Activated naive CD4-positive, alpha-beta T cell treated with anti-CD3 and anti-CD28 coated beads, Interleukin-2, amount 50 U/mL, for 24 hours (primary cell): ENCODE measurements at regions not wholly inside any gene's neighbourhood (a gene's known extent, or its start where the extent isn't known, plus 50 kb on each side); places are given as distances from the start of the nearest gene placed in this dataset.

Experiments used
- H3K27ac Mint-ChIP-seq: one replicate; pipeline ENCODE4 v1.8.0; 2021; ENCODE audit warnings: mild to moderate bottlenecking, mixed read lengths
- H3K27me3 Mint-ChIP-seq: one replicate; pipeline ENCODE4 v1.8.0; 2021; ENCODE audit warnings: mixed read lengths
- H3K36me3 Mint-ChIP-seq: one replicate; pipeline ENCODE4 v1.8.0; 2021; ENCODE audit warnings: mixed read lengths
- H3K4me1 Mint-ChIP-seq: one replicate; pipeline ENCODE4 v1.8.0; 2021; ENCODE audit warnings: mixed read lengths
- H3K4me3 Mint-ChIP-seq: one replicate; pipeline ENCODE4 v1.8.0; 2021; ENCODE audit warnings: mild to moderate bottlenecking, mixed read lengths
- H3K9me3 Mint-ChIP-seq: one replicate; pipeline ENCODE4 v1.8.0; 2021; ENCODE audit warnings: mixed read lengths

DNA sequence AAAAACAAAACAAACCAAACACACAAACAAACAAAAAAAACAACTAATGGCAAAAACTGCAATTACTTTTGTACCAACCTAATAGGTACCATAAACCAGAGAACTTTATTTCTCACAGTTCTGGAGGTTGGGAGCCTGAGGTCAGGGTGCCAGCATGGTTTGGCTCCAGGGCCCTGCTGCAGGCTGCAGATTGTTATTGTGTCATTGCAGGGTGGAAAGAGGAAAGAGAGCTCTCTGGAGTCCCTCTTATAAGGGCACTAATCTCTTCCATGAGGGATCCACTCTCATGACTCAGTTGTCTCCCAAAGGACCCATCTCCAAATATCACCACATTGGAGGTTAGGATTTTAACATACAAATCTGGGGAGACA, 64.9 kb upstream of the CPEB4 start:
- no peak overlapping the region for H3K27ac Mint-ChIP-seq
- H3K4me3 Mint-ChIP-seq = no peak overlapping the region
- H3K4me1 Mint-ChIP-seq = peaks cover 10% of the 10 kb centered on the region
- peaks cover 6% of the 10 kb centered on the region for H3K9me3 Mint-ChIP-seq
- peaks cover 3% of the 10 kb centered on the region for H3K36me3 Mint-ChIP-seq
- H3K27me3 Mint-ChIP-seq = no peaks in the 10 kb centered on the region

DNA sequence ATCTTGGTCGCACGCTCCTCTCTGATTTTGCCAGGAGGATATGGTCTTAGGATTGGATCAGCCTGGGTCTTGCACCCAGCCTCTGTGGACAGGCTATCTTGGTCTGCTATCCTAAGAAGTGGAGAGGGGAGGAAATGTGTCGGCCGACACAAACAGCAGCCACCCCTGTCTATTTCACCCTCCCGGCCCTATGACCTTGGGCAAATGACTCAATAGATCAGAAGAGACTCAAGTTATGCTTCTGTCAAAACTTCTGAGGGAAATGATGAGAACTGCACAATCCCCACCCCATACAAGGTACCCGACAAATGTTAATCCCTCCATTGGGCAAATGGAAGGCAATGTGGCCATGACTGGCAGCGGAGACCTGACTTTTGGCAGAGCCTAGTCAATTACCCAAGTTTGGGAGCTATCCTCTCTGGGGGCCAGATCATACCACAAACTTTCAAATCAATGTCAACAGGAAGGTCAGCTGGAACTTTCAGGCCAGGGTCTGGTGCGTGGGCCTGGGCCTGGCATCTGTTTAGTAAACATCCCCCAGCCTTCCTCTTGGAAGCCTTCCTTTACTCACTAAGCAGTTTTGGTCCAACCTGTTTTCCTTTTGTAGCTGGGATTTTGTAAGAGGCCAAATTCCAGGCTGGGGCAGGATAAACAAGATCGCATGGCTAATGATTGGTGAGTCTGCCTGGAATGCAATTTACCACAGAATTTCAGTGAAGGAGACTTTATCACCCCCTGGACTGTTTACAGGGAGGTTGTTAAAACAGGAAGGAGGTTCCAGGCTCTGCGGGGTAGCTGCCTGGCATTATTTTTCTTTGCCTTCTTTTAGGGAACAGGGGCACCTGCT, 64.2 kb upstream of the CPEB4 start:
- Mint-ChIP-seq H3K27ac (no peak overlapping the region), H3K4me3 (no peak overlapping the region), H3K4me1 (peaks cover 10% of the 10 kb centered on the region), H3K27me3 (no peaks in the 10 kb centered on the region), H3K36me3 (peaks cover 2% of the 10 kb centered on the region), H3K9me3 (peaks cover 6% of the 10 kb centered on the region)

DNA sequence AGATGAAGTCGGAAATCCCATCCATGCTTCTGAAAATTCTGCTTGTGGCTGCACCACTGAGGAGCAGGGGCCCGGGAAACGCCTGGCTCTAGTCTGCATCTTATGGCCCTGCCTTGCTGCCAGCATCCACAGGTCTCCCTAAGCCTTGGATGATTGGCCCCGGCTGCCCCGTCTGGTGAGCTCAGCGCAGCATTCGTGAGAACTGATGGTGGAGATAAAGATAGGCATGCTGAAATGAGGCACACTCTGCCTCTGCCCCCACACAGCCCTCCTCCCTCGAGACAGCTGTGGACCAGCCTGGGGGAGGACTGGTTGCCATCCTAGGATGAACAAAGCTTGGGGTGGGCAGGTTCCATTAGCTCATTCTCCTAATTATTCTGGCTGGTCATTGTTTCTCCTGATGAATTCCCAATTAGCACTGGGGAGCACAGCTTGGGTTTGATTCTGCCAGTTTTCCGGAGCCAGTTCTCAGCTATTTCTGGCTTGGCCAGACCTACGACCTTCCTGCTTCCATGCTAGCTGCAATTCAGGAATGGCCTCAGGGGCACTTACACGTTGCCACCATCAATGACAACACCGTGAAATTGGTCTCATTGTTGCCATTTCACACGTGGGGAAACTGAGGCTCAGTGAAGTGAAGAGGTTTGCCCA, 62.8 kb upstream of the CPEB4 start:
- H3K27me3 Mint-ChIP-seq = no peaks in the 10 kb centered on the region
- no peak overlapping the region for H3K4me3 Mint-ChIP-seq
- peaks cover 6% of the 10 kb centered on the region for H3K9me3 Mint-ChIP-seq
- H3K27ac Mint-ChIP-seq = no peak overlapping the region
- H3K36me3 Mint-ChIP-seq = no peaks in the 10 kb centered on the region
- peaks cover 10% of the 10 kb centered on the region for H3K4me1 Mint-ChIP-seq

DNA sequence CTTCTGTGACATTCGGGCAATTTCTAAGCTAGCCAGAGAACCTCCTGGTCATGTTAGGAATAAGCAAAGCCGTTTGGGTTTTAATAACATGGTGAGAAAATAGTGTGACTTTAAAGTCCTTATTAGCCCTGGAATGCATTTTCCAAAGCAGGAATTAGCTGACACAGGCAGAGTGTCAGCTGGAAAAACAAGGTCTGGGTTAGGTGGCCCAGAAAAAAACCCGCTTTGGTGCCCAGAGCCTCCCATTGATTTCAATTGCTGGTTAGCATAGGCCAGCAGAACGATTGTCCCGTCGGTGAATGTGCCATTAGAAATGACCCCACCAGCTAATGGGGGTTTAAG, 62.1 kb upstream of the CPEB4 start:
- H3K27ac Mint-ChIP-seq = no peak overlapping the region
- no peaks in the 10 kb centered on the region for H3K36me3 Mint-ChIP-seq
- H3K27me3 Mint-ChIP-seq = no peaks in the 10 kb centered on the region
- H3K9me3 Mint-ChIP-seq = peaks cover 6% of the 10 kb centered on the region
- H3K4me3 Mint-ChIP-seq = no peak overlapping the region
- peaks cover 5% of the 10 kb centered on the region for H3K4me1 Mint-ChIP-seq

DNA sequence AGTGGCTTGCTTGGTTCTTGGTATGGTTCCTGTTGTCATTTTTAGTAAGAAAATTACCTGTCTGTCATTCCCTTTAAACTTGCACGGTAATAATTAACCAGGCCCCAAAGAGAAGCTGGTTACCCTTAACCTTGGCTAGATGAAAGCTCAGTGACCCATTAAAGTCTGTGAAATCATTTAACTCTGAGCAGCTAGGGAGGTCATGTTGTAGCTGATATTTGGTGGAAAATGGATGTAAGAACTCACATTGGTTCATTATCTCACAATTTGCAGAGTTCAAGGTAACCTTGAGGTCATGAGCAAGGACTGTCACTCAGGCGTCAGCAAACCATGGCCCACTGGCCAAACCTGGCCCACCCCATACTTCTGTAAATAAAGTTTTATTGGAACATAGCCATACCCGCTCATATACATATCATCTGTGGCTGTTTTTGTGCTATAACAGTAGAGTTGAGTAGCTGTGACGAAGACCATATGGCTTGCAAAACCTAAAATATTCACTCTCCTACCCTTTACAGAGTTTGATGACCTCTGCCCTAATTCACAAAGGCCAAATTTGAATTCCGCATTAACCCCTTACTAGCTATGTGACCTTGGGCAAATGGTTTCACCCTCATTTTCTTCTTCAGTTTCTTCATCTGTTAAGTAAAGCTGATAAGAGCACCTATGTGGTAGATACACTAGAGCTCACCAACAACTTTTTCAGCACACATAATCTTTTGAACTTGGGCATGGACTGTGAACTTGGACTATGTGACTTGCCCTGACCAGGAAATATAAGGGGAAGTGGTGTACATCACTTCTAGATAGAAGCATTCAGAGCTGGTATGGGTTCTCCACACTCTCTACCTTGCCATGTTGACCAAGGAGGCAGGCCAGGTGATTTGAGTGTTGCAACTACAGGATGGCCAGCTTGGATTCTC, 61.5 kb upstream of the CPEB4 start:
- Mint-ChIP-seq H3K27me3 (no peaks in the 10 kb centered on the region), H3K4me1 (no peaks in the 10 kb centered on the region), H3K36me3 (no peaks in the 10 kb centered on the region), H3K27ac (no peak overlapping the region), H3K9me3 (peaks cover 6% of the 10 kb centered on the region), H3K4me3 (no peak overlapping the region)

DNA sequence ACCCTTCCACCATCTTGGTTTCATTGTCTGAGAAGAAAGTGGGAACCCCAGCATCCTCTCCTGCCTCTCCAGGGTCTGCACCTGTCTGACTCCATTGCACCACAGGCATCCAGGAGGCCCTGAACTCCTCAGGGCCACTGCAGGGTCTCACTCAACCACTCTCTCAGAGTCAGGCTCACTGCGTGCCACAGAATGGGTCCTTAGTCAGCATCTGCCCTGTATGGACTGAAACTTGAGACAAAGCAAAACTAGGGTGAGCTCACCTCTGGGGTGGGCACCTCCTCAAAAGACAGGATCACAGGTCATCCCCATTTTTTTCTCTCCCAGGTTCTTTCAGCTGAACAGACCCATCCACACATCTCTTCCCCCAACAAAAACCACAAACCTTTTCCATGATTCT, 59.2 kb upstream of the CPEB4 start:
- H3K27ac Mint-ChIP-seq = no peak overlapping the region
- H3K4me3 Mint-ChIP-seq = no peak overlapping the region
- H3K9me3 Mint-ChIP-seq = peaks cover 6% of the 10 kb centered on the region
- no peaks in the 10 kb centered on the region for H3K4me1 Mint-ChIP-seq
- H3K27me3 Mint-ChIP-seq = no peaks in the 10 kb centered on the region
- H3K36me3 Mint-ChIP-seq = no peaks in the 10 kb centered on the region

DNA sequence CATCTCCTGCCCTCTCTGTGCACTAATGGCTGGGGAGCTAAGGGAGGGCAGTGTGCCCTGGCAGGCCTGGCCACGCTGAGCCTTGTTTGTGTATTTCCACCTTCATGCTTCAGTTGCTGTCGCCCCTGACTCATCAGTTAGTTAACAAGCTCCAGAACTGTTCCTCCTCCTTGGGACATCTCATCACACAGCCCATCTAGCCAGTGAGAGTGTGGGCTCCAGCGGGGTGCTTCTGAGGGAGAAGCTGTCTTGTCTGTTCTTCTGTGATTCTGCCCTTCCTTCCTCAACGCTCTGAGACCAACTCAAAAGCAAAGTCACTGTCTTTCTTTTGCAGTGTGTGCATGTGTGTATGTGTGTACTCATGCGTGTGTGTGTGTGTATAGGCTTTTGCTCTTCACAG, 58.3 kb upstream of the CPEB4 start:
- Mint-ChIP-seq H3K27ac (no peak overlapping the region), H3K36me3 (no peaks in the 10 kb centered on the region), H3K27me3 (no peaks in the 10 kb centered on the region), H3K9me3 (peaks cover 6% of the 10 kb centered on the region), H3K4me1 (no peaks in the 10 kb centered on the region), H3K4me3 (no peak overlapping the region)

DNA sequence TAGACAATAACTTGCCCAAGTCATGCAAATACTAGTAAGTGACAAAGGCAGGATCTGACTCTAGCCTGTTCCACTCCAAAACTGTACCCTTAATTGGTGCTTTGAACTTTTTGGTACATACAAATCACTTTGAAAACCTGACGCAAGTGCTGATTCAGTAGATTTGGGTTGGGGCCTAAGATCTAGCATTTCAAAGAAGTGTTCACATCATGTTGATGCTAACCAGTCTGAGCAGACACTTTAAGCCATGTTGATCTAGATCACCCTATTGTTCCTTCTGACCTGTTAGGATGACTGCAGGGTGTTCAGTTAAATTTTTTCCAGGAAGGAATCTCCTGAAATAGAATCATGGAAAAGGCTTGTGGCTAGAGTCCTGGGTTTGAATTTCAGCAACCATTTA, 57.7 kb upstream of the CPEB4 start:
- H3K4me1 Mint-ChIP-seq = no peaks in the 10 kb centered on the region
- H3K27ac Mint-ChIP-seq = no peak overlapping the region
- no peaks in the 10 kb centered on the region for H3K27me3 Mint-ChIP-seq
- no peak overlapping the region for H3K4me3 Mint-ChIP-seq
- no peaks in the 10 kb centered on the region for H3K36me3 Mint-ChIP-seq
- H3K9me3 Mint-ChIP-seq = peaks cover 6% of the 10 kb centered on the region

DNA sequence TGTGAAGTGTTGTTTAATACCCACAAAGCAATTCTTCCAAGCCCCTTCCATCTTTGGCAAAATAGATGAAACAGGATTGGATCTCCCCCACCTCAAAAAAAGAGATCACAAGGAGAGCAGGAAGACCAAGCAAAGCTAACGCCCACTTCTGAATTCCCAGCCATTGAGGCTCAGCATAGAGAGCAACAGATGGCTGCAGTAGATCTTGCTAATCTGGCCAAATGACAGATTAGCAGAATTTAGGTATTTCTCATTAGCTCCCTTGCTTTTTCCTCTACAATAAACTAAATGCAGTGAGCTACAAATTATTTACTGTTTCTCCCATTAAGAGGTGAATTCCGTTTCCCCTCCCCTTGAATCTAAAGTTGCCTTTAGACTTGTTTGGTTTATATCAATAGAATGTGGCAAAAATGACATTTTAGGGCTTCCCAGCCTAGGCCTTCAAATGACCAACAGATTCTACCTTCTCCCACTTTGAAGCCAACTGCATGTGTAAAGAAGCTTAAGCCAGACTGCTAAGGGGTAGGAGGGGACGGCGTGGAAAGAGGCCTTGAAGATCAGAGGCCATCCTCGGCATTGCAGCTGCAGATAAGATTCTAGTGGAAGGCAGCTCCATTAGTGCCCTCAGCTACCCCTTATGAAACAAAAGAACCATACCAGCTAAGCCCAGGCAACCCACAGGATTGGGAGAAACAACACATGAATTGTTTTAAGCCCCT, 56.8 kb upstream of the CPEB4 start:
- Mint-ChIP-seq H3K9me3 (peaks cover 6% of the 10 kb centered on the region), H3K36me3 (no peaks in the 10 kb centered on the region), H3K4me1 (no peaks in the 10 kb centered on the region), H3K27me3 (no peaks in the 10 kb centered on the region), H3K4me3 (no peak overlapping the region), H3K27ac (no peak overlapping the region)

DNA sequence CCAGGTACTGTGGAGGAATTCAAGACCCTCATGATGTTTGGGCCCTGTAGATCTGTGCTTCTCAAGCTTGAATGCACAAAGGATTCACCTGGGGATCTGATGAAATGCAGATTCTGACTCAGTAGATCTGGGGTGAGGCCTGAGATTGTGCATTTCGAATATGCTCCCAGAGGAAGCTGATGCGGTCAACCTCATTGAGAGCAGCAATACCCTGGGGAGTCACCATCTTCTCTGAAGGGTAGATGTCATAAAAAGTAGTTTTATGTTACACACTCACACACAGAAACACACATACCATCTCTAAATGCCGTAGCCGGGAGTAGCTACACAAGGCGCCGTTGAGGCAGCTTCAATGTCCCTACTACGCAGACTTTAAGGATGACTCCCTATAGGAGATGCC, 55.8 kb upstream of the CPEB4 start:
- Mint-ChIP-seq H3K9me3 (peaks cover 6% of the 10 kb centered on the region), H3K27me3 (no peaks in the 10 kb centered on the region), H3K27ac (no peak overlapping the region), H3K4me1 (no peaks in the 10 kb centered on the region), H3K36me3 (no peaks in the 10 kb centered on the region), H3K4me3 (no peak overlapping the region)

DNA sequence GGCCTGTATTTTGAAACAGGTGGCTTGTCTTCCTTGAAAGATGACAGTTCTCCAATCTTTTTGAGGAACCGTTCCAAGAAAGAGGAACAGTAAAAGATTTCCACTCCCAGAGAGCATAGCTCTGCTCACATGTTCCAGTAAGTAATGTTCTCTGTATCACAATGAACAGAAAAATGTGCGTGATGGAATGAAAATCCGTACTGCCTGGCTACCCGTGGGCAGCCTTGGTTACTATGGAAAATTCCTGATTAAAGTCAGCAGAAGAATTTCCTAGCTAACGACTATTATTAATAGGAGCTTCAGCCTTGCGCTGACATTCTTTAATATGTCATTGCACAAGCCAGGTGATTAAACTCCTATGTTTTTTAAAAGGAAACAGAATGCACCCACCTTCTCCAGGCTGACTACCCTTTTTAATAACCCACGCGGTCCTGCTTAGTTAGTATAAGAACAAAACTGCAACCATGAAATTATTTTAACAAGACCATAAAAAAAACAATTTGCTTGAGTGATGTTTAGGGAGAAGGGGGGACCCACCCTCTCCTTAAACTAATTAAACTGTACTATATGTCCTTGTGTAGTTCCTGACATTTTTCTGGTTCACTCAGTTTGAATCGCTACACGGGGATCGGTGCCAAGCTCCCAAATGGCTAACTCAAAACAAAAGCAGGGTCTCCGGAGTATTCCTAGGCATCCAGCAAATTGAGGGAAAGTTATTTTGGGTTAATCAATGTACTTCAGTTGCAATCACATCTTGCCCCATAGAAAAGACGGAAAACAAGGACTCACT, 54.8 kb upstream of the CPEB4 start:
- no peak overlapping the region for H3K27ac Mint-ChIP-seq
- no peaks in the 10 kb centered on the region for H3K27me3 Mint-ChIP-seq
- no peak overlapping the region for H3K4me3 Mint-ChIP-seq
- H3K4me1 Mint-ChIP-seq = no peaks in the 10 kb centered on the region
- no peaks in the 10 kb centered on the region for H3K36me3 Mint-ChIP-seq
- no peaks in the 10 kb centered on the region for H3K9me3 Mint-ChIP-seq

DNA sequence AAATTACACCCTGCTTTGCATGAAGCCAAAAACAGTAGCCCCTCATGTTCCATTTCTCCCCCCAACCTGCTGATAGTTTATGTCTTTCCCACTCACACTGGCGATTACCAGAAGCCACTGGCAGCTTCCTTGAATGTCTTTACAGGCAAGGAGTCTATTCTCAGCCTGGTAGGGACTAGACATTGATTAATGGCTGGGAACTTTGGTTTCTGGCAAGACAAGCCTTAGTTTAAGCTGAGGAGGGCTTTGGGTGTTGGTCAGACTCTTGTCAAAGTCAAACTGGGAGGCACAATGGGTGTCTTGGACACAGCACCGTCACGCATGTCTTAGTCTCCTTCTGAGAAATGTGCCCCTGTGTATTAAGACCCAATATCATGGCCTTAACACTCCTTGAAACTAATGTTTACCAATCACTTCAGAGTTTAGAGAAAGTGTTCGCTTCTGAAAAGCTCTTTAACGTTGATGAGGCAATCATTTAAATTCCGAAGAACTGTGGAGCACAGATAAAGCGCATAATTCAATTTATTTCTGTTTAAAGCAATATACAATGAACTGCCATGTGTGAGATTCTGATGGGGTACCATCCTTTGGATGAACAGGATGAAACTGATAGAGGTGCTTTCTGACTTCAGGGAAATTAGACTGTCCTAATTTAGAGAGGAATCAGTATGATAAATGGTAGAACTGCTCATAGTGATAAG, 53.9 kb upstream of the CPEB4 start:
- H3K4me1 Mint-ChIP-seq = no peaks in the 10 kb centered on the region
- H3K36me3 Mint-ChIP-seq = no peaks in the 10 kb centered on the region
- no peaks in the 10 kb centered on the region for H3K27me3 Mint-ChIP-seq
- H3K4me3 Mint-ChIP-seq = no peak overlapping the region
- no peak overlapping the region for H3K27ac Mint-ChIP-seq
- H3K9me3 Mint-ChIP-seq = no peaks in the 10 kb centered on the region

DNA sequence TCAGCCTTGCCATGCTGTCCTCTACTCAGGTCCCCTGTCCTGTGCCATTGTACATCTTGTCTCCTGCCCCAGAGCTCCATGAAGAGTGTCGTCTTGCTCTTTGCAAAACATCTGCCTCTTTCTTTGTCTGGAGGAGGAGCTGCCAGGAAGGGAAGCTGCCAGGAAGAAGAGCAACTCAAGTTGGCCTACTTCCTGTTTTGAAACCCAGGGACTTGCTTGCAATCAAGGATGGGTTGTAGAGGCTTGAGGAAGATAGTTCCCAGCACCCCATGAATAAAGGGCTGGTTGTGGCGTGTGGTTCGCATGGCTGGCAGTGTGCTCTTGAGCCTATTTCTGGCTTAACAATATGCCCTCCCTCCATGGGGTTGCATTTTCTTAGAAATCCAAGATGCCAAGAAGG, 53.0 kb upstream of the CPEB4 start:
- Mint-ChIP-seq H3K4me1 (no peaks in the 10 kb centered on the region), H3K9me3 (no peaks in the 10 kb centered on the region), H3K36me3 (no peaks in the 10 kb centered on the region), H3K27me3 (no peaks in the 10 kb centered on the region), H3K4me3 (no peak overlapping the region), H3K27ac (no peak overlapping the region)

DNA sequence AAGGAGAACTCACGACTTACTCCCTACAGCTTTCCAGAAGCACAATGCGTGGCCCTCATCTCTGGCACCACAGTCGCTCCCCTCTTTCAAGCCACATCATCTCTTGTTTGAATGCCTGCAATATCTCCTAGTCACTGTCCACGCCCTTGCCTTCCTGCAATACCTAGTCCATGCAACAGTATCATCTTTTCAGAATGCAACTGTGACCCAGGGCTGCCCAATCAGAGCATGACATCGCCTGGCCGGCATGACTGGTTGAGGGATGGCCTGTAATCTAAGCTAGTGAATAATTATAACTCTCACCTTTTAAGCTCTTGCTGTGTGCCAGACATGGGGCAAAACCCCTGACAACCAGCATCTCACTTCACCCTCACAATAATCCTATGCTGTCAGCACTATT, 52.5 kb upstream of the CPEB4 start:
- H3K4me1 Mint-ChIP-seq = no peaks in the 10 kb centered on the region
- no peak overlapping the region for H3K4me3 Mint-ChIP-seq
- no peaks in the 10 kb centered on the region for H3K36me3 Mint-ChIP-seq
- no peaks in the 10 kb centered on the region for H3K27me3 Mint-ChIP-seq
- H3K27ac Mint-ChIP-seq = no peak overlapping the region
- H3K9me3 Mint-ChIP-seq = no peaks in the 10 kb centered on the region
